Bone marrow (tissue), 2 donors: ENCODE measurements at regions not wholly inside any gene's neighbourhood (a gene's known extent, or its start where the extent isn't known, plus 50 kb on each side); places are given as distances from the start of the nearest gene placed in this dataset.

Experiments
- DNase-seq, 2 donors: peaks; one replicate each; lab custom pipeline; 2025; lab: John Stamatoyannopoulos, UW

GRCh38 chr18:25646971-25647370, 295.0 kb upstream of the ZNF521 start:
- DNase-seq: no peak

DNA sequence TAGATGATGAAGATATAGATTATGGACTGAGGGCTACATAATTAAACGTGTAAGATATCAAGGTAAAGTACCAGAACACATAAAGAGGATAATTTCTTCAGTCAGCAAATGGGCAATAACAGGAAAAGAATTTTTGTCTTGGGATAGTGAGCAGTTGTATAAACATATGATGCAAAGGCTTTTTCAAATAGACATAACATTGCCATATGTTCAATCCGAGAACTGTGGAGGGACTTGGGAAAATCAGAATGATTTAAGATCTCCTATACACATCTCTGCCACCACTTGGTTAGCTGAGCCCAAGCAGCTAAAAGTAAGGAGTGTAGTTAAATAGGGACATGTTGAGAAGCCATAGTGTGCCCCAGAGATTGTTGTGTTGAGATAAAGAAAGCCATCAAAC, 287.6 kb upstream of the ZNF521 start:
- no peak for DNase-seq

GRCh38 chr18:25633563-25633962, 281.6 kb upstream of the ZNF521 start:
- DNase-seq: no peak

GRCh38 chr18:25630682-25631081, 278.7 kb upstream of the ZNF521 start:
- no peak for DNase-seq

DNA sequence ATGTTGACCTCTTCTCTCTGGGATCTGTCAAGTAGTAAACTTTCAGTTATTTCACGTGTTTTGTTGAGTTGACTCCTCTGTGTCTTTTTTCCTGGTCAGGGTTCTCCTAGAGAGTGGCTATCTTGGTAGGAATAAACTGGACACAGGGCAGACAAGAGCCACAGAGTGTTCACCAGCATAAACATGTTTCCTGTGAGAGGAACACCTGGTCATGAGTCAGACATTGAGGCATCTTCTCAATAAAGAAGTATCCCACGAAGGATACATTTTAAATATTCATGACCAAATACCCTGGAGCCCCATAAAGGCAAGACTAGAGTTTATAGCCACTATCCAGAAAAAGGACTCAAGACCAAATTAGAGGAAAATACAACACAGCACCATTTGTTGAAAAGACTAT, 269.7 kb upstream of the ZNF521 start:
- no peak for DNase-seq

DNA sequence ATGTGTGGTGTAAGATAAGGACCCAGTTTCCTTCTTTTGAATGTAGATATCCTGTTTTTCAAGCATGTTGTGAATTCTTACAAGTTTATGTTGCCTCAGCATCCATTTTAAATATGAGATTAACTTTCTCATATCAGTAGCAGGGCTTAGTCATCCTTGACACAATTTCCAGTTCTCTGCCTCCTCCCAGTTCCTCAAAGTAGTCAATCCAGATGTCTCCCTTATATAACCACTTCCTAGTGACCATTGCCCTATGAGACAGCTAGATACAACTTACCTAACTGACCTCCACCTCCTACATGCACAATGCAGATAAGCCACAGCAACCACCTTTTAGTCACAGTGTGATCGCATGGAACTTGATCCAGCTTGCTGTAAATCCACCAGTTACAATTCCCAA, 269.2 kb upstream of the ZNF521 start:
- DNase-seq: no peak

GRCh38 chr18:25614168-25614567, 262.2 kb upstream of the ZNF521 start:
- DNase-seq: no peak

DNA sequence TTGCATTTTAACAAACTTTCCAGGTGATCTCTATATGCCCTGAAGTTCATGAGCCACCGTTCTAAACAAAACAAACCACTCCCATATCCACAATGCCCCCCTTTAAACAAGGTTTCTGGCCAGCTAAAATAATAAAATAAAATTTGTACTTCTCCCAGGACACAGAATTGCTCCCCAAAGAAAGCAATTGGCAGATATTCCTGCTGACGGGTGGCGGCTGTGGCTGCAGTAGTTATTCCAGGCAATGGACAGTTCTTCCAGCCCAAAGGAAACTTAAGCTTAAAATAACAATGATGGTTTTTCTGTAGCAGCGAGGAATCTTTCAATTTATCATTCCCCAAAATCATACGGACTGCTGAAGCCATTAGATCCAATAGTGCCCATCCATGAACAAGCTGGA, 260.5 kb upstream of the ZNF521 start:
- DNase-seq: no peak

- DNase-seq: no peak
Measured at GRCh38 chr18:25608091-25608490, 256.1 kb upstream of the ZNF521 start.

- no peak for DNase-seq
Measured at GRCh38 chr18:25604894-25605597, 253.1 kb upstream of the ZNF521 start.

DNA sequence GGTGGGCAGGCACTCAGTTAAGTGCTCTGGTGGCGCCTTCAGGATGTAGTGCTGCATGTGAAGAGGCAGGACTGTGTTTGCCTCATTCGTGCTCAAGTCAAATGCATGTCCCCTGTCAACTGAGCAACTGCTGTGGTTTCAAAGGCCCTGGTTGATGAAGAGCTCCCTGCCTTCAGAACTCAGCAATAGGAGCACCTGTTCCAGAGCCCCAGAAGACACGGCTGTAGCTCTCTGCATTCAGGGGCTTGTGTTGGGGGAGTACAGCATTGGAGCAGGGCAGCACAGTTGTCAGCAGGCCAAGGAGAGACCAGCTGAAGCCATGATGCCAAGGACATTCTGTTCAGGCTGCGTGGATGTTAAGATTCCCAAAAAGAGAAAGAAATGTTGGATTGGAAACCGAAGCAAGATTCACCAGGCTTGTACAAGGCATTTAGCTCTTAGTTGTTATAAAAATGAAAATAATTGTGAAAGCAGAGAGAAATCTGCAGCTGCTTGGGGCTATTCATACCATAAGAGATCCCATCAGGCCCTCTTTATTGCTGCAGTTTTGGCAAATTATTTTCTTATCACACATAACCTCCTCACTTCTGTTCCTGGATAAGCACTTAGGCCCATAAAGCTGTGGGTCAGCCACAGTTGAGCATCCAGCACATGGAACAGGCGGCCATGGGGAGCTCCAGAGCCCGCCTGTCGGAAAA, 252.4 kb upstream of the ZNF521 start:
- no peak for DNase-seq

- no peak for DNase-seq
Measured at GRCh38 chr18:25599443-25599842, 247.5 kb upstream of the ZNF521 start.

GRCh38 chr18:25597476-25597875, 245.5 kb upstream of the ZNF521 start:
- DNase-seq: no peak

GRCh38 chr18:25595274-25596060, 243.5 kb upstream of the ZNF521 start:
- no peak for DNase-seq

GRCh38 chr18:25594351-25594750, 242.4 kb upstream of the ZNF521 start:
- no peak for DNase-seq

- no peak for DNase-seq
Measured at GRCh38 chr18:25592804-25593360, 240.9 kb upstream of the ZNF521 start.

- DNase-seq: no peak
Measured at GRCh38 chr18:25590456-25590855, 238.5 kb upstream of the ZNF521 start.

- DNase-seq: no peak
Measured at GRCh38 chr18:25587545-25587944, 235.6 kb upstream of the ZNF521 start.

DNA sequence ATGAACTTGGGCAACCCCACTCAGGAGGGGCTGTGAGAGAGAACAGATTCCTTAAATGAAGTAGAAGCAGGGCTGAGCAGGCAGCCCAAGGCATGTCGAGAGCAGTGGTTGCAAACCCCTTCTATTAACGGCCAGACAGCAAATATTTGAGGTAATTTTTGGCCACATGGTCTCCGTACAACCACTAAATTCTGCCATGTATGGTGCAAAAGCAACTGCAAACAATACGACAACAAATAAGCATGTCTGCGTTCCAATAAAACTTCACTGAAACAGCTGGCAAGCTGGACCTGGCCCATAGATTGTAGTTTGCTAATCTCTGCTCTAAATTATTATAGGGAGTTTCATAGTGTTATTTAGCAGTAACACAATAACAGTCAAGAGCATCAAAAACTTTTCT, 217.0 kb upstream of the ZNF521 start:
- no peak for DNase-seq

DNA sequence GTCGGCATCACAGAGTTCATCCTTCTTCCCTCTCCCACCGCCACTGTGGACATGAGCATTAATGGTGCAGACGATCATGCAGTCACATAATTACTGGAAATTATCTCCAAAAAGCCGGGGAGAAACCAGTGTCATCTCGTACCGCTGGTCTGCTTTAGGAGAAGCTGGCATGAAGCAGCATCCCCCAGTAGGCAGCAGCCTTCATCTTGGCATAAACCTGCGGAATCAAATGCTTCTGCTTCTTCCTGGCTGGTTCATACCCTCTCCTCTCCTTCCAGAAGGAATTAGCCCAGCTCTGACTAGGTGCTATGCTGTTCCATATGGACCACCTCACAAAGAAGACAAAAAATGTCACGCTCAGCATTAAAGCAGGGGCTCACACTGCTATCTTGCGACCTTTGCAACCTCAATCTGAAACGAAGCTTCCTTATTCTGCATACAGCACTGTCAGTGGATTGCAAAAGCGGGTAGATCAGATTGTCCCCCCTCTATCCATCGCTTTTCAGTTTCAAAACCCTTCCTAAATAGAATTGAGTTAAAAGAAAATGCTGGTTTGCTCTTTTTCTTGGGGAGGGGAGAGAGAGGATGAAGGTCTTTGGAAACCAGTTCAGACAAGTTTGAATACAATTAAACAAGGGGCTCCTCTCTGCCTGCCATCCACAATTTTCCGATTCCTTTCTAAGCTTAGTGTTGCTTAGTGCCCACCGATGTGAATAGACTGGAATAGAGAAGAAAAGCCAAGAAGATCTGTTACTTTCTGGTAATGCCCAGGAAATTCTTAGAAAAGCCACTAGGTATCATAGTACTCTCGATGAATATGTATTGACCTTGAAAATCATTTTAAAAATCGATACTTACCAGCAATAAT, 212.1 kb upstream of the ZNF521 start:
- no peak for DNase-seq

DNA sequence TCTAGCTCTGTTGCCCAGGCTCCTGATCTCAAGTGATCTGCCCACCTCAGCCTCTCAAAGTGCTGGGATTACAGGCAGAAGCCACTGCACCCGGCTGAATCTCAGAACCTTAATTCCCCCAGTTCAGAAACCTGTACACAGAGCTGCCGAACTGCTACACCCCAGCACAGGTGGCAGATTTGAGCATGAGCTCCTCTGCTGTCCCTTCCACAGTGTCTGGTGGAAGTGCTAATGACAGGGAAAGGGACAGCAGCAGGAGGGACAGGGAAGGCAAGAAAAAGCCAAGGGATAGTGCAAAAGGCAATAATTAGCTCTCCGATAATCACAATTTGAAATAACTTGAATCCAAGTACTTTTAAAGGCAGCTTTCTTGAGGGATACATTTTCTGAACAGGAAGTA, 211.4 kb upstream of the ZNF521 start:
- DNase-seq: no peak

DNA sequence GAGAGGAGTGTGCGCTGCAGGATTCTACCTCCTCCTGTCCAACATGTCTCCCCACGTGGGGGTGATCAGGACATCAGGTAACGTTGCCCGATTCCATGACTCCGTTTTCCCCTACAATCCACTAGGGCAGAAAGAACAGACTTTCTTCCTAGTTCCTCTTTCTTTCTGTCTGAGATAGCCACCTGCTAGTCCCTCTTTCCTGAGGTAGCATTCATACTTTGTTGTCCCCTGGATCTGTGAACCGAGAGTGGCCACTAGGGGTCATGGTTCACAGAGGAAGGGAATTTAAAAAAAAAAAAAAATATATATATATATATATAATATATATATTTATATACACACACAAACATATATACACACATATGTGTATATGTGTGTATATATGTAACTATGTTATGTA, 210.0 kb upstream of the ZNF521 start:
- DNase-seq: no peak
